ENCODE measurements at regions not wholly inside any gene's neighbourhood (a gene's known extent, or its start where the extent isn't known, plus 50 kb on each side); places are given as distances from the start of the nearest gene placed in this dataset.
"Not testable (repeated sequence)": the region's sequence is repeated elsewhere in the genome, so short reads cannot be mapped to it uniquely, and the experiment has no call there.

DNA sequence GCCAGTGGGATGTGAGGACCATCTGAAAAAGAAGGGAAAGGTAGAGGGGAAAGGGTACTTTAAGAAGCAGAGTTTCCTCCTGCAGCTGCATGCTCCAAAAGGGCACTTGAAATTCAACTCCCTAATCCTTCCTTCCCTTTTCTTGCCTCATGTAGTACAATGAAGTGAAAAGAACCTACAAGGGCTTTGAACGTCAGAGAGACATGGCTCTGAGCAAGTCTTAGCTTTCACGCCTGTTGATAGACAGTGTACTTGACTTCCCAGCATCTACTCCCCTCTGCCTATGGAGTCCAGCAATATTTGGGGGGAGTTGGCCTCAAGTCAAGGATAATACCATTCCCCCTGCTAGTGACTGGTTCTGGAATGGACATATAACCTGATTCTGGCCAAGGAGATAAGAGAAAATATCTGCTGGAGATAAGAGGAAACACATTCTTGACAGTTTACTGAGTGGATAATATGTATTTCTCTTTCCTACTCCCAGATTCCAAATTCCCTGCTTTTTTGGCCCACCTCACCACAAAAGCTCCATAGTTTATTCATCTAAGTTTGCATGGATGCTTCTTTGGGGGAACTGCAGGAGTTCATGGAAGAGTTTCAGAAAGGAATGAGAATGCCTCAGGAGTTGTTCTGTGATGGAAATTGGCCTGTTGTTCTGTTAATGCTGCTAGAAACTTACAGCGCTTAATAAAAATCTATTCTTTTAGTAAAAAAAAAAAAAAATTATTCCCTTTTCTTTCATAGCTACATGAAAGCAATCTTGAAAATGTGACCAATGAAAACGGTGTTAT, 193.0 kb upstream of the TPM1 start:
- DNase-seq = no peak

DNA sequence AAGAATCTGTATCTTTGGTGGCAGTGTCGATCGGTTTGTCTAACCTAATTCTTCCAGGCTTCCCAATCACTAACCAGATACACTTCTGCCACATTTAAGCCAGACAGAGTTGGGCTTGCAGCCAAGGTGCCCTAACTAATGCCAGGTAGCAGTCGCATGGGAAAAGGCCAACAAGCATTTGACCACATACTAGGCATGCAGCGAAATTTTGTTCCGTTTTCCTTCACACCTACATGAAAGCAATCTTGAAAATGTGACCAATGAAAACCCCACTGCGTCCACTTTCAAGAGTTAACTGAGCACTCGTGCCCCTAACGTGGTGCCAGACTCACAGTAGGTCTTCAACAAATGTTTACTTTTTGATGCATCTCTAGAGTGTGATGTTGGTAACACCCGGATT, 192.2 kb upstream of the TPM1 start:
- no peak for DNase-seq

DNA sequence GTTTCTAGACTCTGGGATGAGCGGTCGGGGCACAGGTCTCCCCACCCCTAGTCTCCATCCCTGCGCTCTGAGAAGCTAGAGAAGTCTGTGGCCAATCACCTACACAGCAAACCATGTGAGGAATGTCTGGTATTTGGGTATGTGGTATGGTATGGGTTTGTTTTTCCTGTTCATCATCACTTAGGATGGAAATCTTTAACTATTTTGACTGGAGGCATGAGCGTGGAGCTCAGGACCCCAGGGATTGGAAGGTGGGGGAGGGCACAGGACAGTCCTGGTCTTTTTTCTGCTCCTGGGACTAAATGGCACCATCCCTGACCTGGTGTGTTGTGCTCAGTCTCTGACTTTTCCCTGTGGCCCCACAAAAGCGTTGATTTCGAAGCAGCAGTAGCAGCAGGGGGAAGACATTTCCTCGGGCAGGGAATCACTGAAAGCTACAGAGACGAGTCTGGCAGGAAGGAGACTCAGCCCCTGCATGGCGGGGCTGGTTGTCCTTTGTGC, 191.7 kb upstream of the TPM1 start:
- no peak for DNase-seq

DNA sequence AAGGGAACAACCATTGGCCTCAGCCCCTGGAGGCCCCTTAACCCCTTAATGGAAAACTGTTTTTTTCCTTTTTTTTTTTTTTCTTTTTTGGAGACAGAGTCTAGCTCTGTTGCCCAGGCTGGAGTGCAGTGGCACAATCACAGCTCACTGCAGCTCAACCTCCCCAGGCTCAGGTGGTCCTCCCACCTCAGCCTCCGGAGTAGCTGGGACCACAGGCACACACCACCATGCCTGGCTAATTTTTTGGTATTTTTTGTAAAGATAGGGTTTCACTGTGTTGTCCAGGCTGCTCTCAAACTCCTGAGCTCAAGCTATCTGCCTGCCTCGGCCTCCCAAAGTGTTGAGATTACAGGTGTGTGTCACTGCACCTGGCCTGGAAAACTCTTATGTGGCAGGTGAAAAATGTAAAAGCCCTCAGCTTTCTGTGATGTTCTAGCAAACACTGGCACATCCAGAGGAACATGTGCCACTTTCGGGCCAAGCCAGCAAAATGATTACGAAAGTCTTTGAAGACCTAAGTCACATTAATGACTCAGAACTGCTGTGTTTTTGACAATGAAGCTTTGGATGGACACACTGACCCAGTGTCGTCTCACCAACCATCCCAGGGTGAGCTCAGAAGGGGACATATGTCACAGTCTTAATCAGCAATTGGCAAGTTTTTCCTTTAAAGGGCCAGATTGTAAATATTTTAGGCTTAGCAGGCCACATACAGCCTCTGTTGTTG, 189.3 kb upstream of the TPM1 start:
- DNase-seq = no peak

DNA sequence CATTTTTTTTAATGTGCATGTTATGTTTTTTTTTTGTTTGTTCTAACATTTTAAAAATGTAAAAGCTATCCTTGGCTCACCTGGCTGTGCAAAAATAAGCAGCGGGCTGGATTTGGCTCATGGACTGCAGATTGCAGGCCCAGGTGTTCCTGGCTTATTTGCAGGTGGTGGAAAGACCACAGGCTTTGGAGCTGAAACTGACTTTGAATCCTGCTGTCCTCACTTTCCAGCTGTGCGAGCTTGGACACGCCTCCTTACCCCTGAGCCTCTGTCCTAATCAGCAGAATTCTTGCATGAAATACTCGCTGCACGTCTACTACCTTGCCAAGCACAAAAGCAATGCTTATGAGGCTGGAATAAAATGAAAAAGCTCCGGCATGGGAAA, 188.7 kb upstream of the TPM1 start:
- no peak for DNase-seq

DNA sequence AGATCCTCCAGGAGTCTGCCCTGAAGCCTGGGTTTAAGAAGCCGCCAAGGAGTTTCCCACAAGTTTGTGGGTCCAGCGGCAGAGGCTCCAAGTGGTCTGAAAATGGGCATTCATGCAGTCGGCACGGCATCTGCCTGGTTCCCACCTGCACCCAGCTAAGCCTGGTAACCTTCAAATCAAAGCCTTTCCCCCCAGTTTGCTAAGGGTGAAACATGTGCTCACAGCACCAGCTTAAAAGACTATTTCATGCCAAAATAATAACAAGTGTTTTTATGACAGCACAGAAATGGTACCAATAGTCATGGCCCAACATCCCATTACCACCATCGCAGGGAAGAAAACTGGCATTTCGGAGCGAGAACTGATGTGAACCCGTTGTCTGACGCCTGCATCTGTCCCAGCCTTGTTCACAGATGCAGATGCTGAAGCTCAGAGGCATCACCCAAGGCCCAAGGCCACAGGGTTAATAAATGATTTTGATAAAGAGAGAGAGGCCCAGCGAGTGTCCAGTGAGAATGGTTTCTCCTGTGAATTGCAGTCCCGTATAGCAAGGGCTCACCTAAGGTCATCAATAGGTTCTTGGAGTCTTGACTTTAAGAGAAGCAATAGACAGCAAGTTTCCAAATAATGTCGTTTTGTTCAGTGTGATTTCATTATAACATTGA, 188.0 kb upstream of the TPM1 start:
- no peak for DNase-seq

DNA sequence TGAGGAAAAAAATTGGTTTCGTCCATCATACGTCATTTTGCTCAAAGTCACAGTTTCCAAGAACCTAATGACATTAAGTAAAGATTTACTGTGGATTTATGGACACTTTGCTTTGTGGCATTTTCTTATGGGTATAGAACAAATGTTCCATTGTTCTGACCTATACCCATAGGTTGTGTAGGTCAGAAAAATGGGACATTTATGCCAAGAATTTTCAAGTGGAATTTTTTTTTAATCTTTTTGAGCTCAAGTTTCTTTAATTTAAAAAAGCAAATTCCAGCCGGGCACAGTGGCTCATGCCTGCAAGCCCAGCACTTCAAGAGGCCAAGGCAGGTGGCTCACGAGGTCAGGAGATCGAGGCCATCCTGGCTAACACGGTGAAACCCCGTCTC, 187.5 kb upstream of the TPM1 start:
- DNase-seq = no peak

DNA sequence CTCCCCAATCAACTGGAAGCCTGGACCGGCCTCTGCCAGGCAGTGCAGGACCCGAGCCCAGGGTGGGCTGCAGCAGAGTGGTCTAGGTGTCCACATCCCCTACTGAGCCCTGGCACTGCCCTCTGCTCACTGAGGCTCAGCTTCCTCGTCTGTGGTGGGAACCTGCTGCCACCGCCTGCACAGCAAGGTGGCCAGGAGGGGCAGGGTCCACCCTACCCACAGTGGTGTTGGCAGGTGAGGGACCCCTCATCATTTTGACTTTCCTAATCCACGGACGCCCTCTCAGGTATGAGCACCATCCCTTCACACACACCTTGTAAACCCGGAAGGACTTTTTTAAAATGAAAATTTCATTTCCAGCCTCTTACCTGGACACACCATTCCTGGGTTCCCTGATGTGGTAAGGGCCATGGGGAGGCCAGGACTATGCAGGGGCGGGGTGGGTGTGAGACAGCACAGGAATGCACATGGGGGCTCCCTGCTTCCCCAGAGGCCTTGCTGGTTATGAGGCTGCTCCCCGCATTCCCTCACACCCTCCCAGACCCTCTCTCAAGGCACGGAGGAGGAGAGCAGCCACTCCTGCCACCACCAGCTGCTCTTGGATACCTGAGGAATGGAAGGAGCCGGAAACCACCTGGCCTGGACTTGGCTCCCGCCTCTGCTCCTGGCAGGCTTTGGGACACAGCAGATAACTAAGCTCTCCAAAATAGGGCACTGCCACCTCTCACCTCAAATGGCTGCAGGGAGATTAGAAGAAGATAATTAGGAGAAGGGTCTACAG, 185.9 kb upstream of the TPM1 start:
- DNase-seq = no peak

DNA sequence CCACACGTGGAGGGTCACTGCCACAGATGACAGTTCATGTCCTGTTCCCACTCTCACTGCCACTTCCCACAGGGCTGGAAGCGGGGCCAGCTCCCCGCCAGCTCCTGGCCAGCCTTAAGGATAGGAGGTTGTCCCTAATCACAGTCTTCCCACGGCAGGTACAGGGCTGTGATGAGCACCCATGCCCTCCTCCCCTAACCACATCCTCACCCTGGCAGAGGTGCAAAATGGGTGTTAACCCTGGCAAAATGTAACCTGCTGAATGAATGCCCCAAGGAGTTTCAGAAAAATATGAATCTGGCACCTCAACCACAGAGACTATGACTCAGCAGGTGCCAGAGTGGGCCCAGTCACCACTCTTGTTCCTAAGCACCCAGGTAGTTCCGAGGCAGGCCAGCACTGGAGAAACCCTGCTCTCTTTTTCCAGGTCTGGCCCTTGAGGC, 185.1 kb upstream of the TPM1 start:
- no peak for DNase-seq

DNA sequence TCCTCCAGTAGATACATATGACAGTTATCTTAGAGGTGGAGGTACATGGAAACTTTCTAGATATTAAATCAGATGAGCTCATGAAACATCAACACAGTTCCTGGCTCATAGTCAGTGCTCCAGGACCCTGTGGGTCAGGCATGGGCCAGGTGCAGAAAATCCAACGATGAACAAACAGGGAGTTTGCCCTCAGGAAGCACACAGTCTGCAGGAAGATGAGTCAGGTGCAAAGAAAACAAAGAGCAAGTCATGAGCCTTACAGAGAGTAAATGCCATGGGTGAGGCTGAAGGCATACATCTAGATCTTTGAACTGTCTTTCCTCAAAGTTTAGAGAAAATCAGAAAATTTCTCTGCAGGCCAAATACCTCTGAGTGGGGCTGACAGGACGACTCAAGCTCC, 184.2 kb upstream of the TPM1 start:
- no peak for DNase-seq

DNA sequence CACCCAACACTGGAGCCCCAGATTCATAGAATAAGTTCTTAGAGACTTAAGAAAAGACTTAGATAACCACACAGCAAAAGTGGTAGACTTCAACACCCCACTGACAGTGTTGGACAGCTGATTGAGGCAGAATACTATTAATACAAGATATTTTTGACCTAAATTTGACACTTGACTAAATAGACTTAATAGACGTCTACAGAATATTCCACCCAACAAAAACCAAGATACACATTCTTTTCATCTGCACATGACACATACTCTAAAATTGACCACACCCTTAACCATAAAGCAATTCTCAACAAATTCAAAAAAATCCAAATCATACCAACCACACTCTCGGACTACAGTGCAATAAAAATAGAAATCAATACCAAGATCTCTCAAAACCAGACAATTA, 179.8 kb upstream of the TPM1 start:
- no peak for DNase-seq

DNA sequence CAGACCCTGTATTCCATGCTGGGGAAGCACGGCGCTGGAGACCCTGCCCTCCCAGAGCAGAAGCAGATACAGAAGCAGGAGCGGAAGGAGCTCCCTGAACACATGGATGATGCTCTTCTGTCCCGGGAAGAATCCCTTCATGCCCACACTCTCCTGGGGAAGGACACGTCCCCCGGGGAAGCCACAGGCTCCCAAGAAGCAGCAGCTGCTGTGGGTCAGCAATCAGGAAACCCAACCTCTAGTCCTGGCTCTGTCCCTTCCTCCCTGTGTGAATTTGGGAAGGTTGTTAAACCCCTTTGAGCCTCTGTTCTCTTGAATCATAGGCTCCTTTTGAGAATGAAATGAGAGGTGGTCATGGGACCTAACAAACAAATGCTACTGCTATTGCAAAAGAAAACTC, 176.2 kb upstream of the TPM1 start:
- no peak for DNase-seq

DNA sequence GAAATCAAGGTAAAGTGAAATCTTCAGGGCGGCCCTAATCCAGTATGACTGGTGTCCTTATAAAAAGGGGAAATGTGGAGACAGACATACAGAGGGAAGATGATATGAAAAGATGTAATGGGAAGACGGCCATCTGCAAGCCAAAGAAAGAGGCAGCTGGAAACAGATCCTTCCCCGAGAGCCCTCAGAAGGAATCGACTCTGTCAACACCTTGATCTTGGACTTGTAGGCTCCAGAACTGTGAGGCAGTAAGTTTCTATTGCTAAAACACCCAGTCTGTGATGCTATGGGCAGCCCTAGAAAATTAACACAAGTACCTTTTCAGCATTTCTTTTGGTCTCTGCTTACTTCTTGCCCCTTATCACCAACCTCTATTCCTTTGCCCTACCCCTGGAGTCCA, 174.7 kb upstream of the TPM1 start:
- DNase-seq = no peak

DNA sequence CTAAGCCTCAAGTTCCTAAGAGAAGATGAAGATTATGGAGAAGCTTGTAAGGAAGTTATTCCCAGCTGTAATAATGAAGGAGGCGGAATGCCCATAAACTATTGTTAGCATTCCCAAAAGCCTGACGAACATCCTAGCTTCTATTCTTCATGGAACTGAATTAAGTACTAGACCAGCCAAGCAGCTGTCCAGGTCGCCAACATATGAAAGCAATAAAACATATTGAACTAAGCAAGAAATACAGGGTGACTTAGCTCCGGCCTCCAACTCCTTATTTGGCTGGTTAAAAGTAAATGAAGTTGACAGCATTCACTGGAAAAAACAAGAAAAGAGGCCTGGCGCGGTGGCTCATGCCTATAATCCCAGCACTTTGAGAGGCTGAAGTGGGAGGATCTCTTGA, 174.0 kb upstream of the TPM1 start:
- DNase-seq = no peak

DNA sequence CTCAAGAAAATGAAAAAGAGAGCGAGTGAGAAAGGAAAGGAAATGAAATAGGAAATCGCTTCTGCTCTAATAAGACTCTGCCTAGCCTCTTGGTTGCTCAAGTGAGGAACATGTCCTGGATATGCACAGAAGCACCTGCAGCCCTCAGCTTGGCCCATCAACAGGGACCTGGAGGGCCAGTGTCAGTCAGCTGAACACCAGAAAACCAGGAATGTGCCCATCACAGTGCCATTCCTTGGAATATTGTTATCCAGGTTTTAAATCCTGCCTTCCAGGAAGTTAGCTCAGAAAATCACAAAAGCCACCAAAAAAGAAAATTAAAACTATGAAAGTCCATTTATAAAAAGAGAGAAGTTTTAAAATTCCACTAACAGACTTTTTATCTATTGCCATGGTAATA, 173.4 kb upstream of the TPM1 start:
- no peak for DNase-seq

DNA sequence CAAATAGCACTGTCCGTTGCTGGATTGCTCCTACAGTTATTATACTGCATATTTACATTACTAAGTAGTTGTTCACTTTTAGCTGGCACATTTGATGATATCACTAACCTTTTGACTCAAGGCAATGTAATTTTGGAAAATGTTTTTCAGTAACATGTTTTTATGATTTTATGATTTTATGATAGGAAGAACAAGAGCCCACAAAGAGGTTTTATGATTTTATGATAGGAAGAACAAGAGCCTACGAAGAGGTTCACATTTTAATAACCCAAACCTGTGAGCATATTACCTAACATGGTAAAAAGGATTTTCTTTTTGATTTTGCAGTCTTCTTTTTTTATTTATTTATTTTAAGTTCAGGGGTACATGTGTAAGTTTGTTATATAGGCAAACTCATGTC, 172.3 kb upstream of the TPM1 start:
- DNase-seq = no peak

DNA sequence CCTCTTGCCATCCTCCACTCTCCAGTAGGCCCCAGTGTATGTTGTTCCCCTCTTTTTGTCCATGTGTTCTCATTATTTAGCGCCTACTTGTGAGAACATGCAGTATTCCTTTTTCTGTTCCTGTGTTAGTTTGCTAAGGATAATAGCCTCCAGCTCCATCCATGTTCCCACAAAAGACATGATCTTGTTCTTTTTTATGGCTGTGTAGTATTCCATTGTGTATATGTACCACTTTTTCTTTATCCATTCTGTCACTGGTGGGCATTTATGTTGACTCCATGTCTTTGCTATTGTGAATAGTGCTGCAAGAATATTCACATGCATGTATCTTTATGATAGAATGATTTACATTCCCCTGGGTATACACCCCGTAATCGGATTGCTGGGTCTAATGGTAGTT, 171.8 kb upstream of the TPM1 start:
- not testable (repeated sequence) for DNase-seq

DNA sequence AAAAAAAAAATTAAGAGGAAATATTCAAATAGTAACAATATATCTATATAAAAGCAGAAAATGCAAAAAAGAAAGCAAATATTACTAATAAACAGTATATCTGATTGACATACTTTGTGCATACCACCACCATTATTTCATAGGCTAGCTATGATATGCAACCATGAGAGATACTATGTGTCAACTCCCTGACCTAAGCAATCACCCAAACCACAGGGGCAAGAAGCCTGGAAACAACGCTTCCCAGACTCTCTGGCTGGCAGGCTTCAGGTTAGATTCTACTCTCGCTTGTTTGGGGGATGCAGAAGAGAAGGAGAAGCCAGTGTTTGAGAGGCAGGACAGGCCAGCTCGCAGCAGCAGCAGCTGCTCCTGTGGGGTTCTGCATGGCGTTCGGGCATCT, 169.3 kb upstream of the TPM1 start:
- DNase-seq = no peak

DNA sequence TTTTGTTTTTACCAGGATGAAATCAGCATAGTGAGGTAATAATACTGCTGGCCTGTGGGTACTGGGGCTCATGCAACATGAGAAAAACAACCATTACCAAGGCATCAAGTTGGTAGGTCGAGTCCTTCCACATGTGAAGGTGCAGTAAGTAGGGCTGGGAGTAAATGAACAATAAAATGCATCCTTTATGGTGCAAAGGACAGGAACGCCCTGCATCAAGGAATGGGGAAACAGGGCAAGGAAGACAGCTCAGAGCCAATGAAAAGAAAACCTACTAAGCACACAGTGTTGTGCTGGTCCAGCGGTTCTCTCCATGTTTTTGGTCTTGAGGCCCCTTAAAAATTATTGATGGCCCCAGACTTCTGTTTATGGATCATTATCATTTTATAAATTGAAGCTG, 168.5 kb upstream of the TPM1 start:
- no peak for DNase-seq

DNA sequence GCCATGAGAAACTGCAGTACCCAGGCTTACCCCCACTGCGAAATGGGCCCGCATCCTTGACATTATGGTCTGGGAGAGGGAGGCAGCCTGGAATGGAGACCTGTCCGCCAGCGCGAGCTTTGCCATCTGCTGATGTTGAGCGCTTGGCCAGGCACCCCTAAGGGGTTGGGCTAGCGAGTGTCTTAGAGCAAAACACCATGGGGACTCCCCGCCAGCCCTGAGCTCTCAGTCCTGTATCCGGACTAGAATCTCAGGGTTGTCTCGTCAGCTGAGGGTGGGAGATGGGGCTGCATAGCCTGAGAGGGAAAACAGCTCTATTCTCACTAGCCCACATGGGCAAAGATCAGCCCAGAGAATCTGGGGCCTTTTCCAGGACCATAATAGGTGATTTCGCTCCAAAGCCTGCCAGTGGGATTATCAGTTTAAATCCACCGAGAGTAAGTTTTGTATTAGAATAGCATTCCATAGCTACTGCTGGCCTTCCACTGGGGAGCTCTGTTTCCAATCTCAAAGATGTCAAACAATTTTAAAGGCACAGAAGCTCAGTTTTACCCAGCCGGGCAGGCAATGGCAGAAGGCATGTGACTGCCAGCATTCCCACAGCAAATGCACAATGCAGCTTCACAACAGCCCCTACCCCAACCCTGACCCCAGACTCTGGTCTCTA, 167.5 kb upstream of the TPM1 start:
- DNase-seq = no peak

DNA sequence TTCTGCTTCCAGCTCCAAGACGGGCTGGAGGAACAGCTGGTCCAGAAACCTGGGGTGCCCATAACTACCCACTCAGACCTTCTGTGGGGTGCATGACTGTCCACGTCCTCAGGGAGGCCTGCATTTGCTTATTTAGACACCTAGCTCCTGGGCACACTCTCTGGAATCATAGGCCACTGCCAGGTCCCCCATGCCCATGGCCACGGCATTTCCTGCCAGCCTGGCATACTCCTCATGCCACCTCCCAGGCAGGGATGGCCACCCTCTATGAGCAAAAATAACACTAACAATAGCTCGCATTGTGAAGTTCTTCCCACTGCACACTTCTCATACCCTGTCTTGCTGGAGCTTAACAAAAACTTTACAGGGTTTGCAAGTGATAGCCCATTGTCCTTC, 166.9 kb upstream of the TPM1 start:
- DNase-seq = no peak

DNA sequence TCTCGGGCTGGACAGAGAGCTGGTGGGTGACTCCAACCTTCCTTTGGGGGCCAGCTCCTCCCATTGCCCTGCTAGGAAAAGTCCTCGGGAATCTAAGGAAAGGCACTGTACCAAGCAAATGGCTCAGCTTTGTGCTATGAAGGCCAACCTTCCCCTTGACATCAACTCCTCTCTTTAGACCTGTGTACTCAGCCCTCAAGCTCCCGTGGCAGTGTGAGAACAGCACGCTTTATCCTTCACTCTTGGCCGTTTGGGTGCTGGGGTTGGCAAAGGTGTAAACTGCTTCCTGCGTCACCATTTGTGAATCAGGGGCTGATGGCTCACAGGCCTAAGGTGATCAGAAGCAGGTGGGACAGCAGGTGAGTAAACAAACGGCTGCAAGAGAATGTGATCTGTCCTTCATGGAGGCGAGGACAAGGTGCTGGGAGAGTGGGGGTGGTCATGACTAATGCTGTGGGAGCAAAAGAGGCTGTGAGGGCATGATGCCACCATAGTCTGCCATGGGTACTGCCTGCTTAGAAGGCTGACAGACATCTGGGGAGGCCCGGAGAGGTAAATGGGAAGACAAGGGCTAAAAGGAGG, 165.2 kb upstream of the TPM1 start:
- DNase-seq = no peak
